GM18867 (cell line): ENCODE measurements at regions not wholly inside any gene's neighbourhood (a gene's known extent, or its start where the extent isn't known, plus 50 kb on each side); places are given as distances from the start of the nearest gene placed in this dataset.
"Not testable (repeated sequence)": the region's sequence is repeated elsewhere in the genome, so short reads cannot be mapped to it uniquely, and the experiment has no call there.

Source experiments
- ATAC-seq: cut with Tn5 transposase; IDR thresholded peaks from one replicate; pipeline ENCODE4 v1.9.1; 2021; ENCODE audit warnings: mild to moderate bottlenecking, moderate library complexity; ENCODE audit not compliant: unreplicated experiment

DNA sequence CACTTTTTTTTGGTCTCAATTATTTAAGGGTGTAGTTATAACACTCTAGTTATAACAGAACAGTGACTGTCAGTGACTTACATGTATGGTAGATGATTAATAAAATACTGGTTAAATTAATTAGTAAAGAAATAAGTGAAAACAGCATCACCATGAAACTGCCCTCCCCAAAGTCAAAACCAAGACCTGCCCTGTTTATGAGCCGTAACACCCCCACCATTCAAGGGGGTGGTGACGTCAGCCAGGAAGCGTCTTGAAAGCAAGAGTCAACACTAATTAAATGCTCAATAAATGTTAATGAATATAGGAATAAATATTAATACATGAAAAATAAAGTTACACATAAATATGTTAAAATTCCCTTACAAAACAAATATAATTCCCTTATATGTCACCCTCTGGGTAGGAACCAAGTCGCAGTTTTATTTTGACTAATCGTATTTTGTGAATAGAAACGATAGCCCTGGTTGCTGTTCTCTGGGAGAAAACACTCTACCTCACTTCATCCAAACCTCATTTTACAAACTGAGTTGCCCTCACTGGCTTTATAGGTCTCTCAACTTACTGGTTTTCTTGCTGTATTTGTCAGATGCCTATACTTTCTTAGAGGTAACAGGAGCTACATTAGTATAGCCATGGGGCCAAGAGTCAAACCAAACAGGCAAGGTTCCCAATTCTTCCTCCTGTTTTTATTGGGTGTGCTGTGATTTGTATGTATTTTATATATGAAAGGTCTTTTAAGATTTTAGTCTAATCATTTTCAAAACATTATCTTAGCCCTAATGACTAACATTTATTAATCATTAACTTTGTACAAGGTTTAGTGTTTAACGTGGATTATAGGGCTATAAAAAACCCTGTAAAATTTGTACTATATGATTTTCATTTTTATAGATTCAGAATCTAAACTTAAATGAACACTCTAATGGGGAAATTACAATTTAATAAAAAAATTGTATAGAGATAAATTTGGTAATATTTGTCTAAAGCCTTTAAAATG is 227.9 kb upstream of the IRAK1BP1 start:
- no peak for ATAC-seq

DNA sequence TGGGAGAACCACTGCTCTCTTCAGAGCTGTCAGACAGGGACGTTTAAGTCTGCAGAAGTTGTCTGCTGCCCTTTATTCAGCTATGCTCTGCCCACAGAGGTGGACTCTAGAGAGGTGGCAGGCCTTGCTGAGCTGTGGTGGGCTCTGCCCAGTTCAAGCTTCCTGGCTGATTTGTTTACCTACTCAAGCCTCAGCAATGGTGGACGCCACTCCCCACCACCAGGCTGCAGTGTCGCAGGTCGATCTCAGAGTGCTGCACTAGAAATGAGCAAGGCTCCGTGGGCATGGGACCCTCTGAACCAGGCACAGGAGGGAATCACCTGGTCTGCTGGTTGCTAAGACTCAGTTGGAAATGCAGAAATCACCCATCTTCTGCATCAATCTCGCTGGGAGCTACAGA is 223.4 kb upstream of the IRAK1BP1 start:
- ATAC-seq = not testable (repeated sequence)

DNA sequence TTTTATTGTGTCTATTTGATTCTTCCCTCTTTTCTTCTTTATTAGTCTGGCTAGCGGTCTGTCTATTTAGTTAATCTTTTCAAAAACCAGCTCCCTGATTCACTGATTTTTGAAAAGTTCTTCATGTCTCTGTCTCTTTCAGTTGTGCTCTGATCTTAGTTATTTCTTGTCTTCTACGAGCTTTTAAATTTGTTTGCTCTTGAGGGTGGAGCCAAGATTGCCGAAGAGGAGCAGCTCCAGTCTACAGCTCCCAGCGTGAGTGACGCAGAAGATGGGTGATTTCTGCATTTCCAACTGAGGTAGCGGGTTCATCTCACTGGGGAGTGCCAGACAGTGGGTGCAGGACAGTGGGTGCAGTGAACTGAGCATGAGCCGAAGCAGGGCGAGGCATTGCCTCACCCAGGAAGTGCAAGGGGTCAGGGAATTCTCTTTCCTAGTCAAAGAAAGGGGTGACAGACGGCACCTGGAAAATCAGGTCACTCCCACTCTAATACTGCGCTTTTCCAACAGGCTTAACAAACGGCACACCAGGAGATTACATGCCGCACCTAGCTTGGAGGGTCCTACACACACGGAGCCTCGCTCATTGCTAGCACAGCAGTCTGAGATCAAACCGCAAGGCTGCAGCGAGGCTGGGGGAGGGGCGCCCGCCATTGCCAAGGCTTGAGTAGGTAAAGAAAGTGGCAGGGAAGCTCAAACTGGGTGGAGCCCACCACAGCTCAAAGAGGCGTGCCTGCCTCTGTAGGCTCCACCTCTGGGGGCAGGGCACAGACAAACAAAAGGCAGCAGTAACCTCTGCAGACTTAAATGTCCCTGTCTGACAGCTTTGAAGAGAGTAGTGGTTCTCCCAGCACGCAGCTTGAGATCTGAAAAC is 220.6 kb upstream of the IRAK1BP1 start:
- not testable (repeated sequence) for ATAC-seq

DNA sequence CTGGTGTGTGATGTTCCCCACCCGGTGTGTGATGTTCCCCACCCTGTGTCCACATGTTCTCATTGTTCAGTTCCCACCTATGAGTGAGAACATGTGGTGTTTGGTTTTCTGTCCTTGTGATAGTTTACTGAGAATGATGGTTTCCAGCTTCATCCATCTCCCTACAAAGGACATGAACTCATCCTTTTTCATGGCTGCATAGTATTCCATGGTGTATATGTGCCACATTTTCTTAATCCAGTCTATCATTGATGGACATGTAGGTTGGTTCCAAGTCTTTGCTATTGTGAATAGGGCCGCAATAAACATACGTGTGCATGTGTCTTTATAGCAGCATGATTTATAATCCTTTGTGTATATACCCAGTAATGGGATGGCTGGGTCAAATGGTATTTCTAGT is 201.5 kb upstream of the IRAK1BP1 start:
- ATAC-seq = not testable (repeated sequence)

DNA sequence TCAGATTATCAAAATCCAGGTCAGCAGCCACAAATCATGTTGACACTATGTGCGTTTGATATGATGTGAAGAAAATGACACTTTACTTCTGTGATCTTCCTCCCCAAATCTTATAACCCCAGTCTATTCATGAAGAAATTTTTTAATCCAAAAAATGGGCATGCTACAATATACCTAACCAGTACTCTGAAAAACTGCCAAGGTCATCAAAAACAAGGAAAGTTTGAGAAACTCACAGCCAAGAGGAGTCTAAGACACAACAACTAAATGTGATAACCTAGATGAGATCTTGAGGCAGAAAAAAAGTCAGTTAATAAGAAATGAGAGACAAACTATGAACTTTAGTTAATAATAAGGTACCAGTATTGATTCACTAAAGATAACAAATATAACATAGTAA is 200.6 kb upstream of the IRAK1BP1 start:
- ATAC-seq = no peak

DNA sequence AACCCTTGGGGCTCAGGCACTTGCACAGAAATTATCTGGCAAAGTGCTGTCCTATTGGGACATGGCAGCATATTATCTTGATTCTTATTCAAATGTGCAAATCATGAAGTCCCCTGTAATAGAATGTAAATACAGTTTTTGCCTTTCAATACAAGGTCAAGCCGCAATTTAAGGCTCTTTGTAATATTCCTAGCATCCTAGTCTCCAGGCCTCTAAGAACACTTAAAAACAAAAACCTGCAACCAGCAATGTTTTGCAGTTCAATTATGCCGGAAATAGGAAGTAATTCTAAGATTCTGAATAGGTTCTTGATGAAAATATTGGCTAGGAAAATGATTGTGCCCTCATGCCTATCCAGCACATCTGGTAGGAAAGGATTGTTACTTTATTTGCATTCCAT is 197.2 kb upstream of the IRAK1BP1 start:
- no peak for ATAC-seq

DNA sequence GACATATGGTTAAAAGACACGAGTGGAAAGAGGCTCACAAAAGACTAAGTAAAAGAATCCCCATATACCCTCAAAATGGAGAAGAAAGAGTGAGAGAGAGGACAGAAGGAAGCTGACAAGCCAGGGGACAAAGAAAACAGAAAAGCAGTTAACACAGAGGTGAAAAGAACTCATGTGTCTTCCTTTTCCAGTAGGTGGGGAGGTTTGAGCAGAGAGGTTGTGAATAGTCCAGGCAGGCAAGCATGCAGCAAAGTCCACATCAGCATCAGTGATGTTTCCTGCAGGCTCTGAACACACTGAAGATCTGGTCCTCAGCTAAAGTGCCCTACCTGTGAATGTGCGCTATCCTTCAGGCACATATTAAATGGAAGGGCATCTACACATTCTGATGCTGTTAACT is 196.5 kb upstream of the IRAK1BP1 start:
- ATAC-seq = no peak

DNA sequence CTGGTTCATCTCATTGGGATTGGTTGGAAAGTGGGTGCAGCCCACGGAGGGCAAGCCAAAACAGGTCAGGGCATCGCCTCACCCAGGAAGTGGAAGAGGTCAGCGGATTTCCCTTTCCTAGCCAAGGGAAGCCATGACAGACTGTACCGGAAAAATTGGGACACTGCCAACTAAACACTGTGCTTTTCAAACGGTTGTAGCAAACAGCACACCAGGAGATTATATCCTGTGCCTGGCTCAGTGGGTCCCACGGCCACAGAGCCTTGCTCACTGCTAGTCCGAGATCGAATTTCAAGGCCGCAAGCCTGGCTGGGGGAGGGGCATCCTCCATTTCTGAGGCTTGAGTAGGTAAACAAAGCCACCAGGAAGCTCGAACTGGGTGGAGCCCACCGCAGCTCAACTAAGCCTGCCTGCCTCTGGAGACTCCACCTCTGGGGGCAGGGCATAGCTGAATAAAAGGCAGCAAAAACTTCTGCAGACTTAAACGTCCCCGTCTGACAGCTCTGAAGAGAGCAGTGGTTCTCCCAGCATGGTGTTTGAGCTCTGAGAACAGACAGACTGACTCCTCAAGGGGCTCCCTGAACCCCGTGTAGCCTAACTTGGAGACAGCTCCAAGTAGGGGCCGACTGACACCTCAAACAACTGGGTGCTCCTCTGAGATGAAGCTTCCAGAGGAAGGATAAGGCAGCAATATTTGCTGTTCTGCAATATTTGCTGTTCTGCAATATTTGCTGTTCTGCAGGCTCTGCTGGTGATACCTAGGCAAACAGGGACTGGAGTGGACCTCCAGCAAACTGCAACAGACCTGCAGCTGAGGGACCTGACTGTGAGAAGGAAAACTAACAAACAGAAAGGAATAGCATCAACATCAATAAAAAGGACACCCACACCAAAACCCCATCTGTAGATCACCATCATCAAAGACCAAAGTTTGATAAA is 191.0 kb upstream of the IRAK1BP1 start:
- ATAC-seq = not testable (repeated sequence)

DNA sequence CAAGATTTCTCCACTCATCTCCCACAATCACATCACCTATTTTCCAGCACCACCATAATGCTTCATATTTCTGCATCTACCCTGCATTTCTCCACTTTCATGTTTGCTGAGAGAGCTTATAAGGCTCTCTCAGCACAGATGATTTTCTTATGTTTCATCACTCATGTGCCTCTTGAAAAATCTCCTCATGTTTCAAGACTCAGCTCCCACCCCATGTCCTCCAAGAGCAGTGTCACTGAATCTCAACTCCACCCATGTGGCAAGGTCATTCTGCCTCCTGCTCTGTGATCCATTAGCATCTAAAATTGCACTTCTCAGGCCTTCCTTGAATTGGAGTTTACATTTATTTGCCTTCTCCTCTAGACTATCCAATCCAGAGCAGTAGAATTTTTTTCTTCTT is 178.7 kb upstream of the IRAK1BP1 start:
- ATAC-seq = no peak

DNA sequence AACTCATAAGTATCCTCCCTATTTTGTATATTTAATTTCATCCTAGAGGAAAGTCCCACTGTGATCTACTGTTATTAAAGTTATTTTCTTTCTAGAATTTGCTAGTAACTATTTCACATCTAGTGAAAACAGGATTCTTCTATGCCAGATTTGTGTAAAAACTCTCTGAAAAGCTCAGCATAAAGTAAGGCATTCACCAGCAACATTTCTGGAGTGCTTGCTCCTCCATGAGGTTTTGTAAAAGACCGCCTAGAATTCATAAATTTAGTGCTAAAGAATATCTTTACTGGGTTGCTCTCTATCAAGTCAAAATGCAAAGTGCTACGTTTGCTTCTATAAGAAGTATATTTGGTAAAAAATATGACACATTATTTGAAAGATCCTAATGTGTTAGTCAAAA is 173.5 kb upstream of the IRAK1BP1 start:
- ATAC-seq = no peak

DNA sequence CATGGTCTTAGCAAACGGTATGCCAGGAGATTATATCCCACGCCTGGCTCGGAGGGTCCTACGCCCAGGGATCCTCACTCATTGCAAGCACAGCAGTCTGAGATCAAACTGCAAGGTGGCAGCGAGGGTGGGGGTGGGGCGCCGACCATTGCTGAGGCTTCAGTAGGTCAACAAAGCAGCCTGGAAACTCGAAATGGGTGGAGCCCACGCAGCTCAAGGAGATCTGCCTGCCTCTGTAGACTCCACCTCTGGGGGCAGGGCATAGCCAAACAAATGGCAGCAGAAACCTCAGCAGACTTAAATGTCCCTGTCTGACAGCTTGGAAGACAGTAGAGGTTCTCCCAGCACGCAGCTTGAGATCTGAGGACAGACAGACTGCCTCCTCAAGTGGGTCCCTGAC is 172.7 kb upstream of the IRAK1BP1 start:
- ATAC-seq = not testable (repeated sequence)

DNA sequence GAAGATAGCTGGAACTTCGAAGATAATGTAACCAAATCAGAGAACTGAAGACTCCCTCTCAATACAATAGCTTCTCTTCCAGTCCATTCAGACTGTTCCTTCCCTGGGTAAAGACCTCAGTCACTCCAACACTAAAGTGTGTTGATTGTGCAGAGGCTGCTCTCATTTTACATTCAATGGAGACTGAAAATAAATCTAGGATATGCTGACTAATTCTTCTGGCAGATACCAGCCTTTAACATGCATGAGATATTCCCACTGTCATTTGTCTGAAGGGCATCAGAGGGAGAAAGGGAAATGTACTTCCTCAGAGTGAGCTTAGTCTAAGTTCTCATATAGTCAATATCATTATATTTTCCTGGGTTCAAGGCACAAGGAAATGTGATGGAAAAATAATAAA is 166.4 kb upstream of the IRAK1BP1 start:
- no peak for ATAC-seq

DNA sequence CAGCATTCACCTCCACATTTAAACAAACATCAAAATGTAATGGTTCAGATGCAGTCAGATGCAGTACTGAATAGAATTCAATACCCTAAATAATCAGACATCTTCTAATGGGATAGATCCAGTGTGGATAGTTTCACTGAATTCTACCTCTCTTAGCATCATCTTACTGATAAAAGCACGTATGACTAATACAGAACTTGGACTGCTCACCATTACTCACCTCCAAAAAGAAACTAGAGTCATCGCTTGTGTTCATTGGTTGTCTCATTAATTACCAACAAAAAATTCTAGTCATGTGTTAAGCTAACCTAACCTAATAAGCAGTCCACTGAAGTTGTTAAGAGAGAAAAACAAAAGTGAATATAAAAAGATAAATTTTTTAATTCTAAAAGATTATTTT is 165.9 kb upstream of the IRAK1BP1 start:
- no peak for ATAC-seq

DNA sequence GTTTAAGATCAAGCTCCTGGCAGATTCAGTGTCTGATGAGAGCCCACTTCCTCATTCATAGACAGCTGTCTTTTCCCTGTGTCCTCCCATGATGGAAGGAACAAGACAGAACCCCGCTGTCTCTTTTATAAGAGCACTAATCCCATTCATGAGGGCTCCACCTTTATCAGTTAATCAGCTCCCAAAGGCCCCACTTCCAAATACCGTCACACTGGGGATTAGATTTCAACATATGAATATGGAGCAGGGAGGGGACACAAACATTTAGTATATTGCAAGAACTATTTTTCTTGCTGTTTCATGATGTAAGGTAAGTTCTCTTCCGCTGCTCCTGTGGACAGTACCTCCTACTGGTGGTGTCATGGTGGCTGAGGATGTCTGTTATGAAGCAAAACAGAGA is 158.3 kb upstream of the IRAK1BP1 start:
- ATAC-seq = no peak

DNA sequence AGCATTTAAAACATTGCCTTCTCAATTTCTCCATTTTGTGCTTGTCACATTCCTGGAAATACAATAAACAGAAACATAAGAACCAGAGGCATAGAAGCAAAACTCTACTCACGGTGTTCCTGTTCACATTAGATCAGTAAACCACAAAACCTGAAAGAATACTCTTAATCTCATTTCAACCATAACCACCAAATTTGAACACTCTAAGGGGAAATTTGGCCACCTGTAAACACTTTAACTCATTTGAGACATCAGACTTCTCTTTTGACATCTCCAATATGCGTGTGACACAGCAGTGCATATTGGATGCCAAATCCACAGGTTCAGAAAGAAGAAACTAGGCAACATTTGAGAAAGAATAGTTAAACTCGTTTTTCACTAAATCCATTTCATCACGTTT is 153.8 kb upstream of the IRAK1BP1 start:
- peak; percentile 69 for ATAC-seq

DNA sequence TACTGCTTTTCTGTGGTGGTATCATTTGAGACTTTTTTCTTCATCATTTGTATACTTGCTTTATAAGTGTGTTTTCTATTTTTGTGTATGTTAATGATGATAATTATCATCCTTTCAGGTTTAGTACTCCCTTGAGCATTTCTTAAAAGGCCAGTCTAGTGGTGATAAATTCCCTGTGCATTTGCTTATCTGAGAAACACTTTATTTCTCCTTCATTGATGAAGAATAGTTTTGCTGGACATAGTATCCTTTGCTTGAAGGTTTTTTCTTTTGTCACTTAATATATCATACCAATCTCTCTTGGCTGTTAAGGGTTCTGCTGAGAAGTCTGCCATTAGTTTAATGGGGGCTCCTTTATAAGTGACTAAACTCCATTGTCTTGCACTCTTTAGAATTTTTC is 123.2 kb upstream of the IRAK1BP1 start:
- ATAC-seq = no peak

DNA sequence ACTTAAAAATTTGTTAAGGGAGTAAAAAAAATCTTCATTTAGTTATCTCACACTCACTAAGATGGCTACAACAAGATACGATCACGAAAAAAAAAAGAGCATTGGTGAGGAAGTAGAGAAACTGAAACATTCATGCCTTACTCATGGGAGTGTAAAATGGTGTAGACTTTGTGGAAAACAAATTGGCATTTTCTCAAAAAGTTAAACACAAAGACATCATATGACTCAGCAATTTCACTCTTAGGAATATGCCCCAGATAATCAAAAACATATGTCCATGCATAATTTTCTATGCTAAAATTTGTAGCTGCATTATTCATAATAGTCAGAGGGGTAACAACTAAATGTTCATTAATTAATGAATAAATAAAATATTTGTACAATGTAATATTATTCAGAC is 120.9 kb upstream of the IRAK1BP1 start:
- ATAC-seq = no peak

DNA sequence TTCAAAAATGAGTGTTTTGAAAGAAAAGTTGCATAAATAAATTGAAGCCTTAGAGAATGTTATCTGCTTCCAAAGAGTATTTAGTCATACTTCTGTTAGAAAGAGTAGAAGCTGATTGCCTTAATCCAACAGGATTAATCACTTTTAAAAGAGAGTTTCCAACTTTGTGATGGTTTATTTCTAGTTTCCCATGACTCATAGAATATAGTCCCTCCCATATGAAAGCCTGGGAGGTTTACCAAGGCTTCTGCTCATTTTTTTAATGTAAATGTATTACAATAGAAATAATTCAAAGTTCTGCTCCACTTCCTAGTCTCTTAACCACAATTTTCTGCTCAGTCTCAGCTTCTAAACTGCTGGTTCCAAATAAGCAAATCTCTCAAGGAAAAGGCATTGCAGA is 118.0 kb upstream of the IRAK1BP1 start:
- ATAC-seq = no peak

DNA sequence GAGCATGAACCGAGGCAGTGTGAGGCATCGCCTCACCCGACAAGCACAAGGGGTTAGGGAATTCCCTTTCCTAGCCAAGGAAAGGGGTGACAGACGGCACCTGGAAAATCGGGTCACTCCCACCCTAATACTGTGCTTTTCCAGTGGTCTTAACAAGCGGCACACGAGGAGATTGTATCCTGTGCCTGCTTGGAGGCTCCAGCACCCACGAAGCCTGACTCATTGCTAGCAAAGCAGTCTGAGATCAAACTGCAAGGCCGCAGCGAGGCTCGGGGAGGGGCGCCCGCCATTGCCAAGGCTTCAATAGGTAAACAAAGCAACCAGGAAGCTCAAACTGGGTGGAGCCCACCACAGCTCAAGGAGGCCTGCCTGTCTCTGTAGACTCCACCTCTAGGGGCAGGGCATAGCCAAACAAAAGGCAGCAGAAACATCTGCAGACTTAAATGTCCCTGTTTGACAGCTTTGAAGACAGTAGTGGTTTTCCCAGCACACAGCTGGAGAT is 109.0 kb upstream of the IRAK1BP1 start:
- not testable (repeated sequence) for ATAC-seq

DNA sequence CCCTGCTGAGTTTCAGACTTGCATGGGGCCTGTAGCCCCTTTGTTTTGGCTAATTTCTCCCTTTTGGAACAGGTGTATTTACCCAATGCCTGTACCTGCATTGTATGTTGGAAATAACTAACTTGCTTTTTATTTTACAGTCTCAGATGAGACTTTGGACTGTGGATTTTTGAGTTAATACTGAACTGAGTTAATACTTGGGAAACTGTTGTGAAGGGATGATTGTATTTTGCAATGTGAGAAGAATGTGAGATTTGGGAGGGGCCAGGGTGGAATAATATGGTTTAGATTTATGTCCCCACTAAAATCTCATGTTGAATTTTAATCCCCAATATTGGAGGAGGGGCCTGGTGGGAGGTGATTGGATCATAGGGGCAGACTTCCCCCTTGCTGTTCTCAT is 99.1 kb upstream of the IRAK1BP1 start:
- no peak for ATAC-seq
